ENCODE measurements at regions not wholly inside any gene's neighbourhood (a gene's known extent, or its start where the extent isn't known, plus 50 kb on each side); places are given as distances from the start of the nearest gene placed in this dataset.

GRCh38 chr7:89593125-89593524 lies 561.1 kb upstream of the STEAP1 start:
- no peak overlapping the region for H3K4me3 ChIP-seq
- H3K4me3 Mint-ChIP-seq: no peak overlapping the region
- H3K36me3 Mint-ChIP-seq (ENCODE audit: low read depth): no peaks in the 10 kb centered on the region; the same call in 2 of the 3 replicates
- no peaks in the 10 kb centered on the region for H3K27me3 ChIP-seq (ENCODE audit: insufficient read depth)
- no peaks in the 10 kb centered on the region for H3K4me1 ChIP-seq (ENCODE audit: insufficient read depth)
- ATAC-seq (no peak), DNase-seq (ENCODE audit: low spot score) (no peak)
- H3K27ac ChIP-seq (ENCODE audit: low read depth): no peak overlapping the region
- H3K36me3 ChIP-seq (ENCODE audit: insufficient read depth): no peaks in the 10 kb centered on the region
- H3K4me1 Mint-ChIP-seq: 0 out of 3 replicates have a peak, but pooled peaks cover 3% of the 10 kb centered on the region
- H3K9me3 Mint-ChIP-seq: no peaks in the 10 kb centered on the region
- no peak overlapping the region for H3K27ac Mint-ChIP-seq
- no peaks in the 10 kb centered on the region for H3F3A ChIP-seq (replicated peaks; ENCODE audit: low read depth)
- H3K4me2 ChIP-seq: no peak overlapping the region
- no peaks in the 10 kb centered on the region for H3K79me2 ChIP-seq (replicated peaks; ENCODE audit: insufficient read depth)
- H3K27me3 Mint-ChIP-seq (ENCODE audit: insufficient read depth, low read depth, poor library complexity): no peaks in the 10 kb centered on the region
- TF ChIP-seq NANOG (IDR thresholded peaks at IDR 0.05; ENCODE audit: borderline replicate concordance) (no peak), EZH2 (IDR thresholded peaks at IDR 0.05; ENCODE audit: low read depth, unreplicated experiment) (no peak), POLR2AphosphoS5 (IDR thresholded peaks at IDR 0.05; ENCODE audit: low read depth) (no peak), JUNB (IDR thresholded peaks at IDR 0.05; ENCODE audit: unreplicated experiment) (no peak)
- no peak overlapping the region for H2AFZ ChIP-seq
- H3K9me2 ChIP-seq (ENCODE audit: insufficient read depth): no peaks in the 10 kb centered on the region
- H4K20me1 ChIP-seq (replicated peaks; ENCODE audit: insufficient read depth): no peaks in the 10 kb centered on the region

GRCh38 chr7:89602984-89603383 lies 551.3 kb upstream of the STEAP1 start:
- no peaks in the 10 kb centered on the region for H3K9me2 ChIP-seq (ENCODE audit: insufficient read depth)
- H2AFZ ChIP-seq: no peak overlapping the region
- Mint-ChIP-seq H3K27me3 (ENCODE audit: insufficient read depth, low read depth, poor library complexity) (no peaks in the 10 kb centered on the region), H3K9me3 (peaks cover 24% of the 10 kb centered on the region), H3K4me3 (no peak overlapping the region), H3K27ac (no peak overlapping the region), H3K36me3 (ENCODE audit: low read depth) (peaks cover 22% of the 10 kb centered on the region), H3K4me1 (peaks cover 3% of the 10 kb centered on the region; the same call in 2 of the 3 replicates)
- no peaks in the 10 kb centered on the region for H3K79me2 ChIP-seq (replicated peaks; ENCODE audit: insufficient read depth)
- ATAC-seq (no peak), DNase-seq (ENCODE audit: low spot score) (no peak)
- no peaks in the 10 kb centered on the region for H3K36me3 ChIP-seq (ENCODE audit: insufficient read depth)
- H4K20me1 ChIP-seq (replicated peaks; ENCODE audit: insufficient read depth): no peaks in the 10 kb centered on the region
- no peaks in the 10 kb centered on the region for H3K4me1 ChIP-seq (ENCODE audit: insufficient read depth)
- H3K27ac ChIP-seq (ENCODE audit: low read depth): no peak overlapping the region
- no peak overlapping the region for H3K4me2 ChIP-seq
- TF ChIP-seq JUNB (IDR thresholded peaks at IDR 0.05; ENCODE audit: unreplicated experiment): no peak
- TF ChIP-seq CTCF (conservative IDR thresholded peaks at IDR 0.05; ENCODE audit: low read depth in 2 of 2): no peak
- H3F3A ChIP-seq (replicated peaks; ENCODE audit: low read depth): no peaks in the 10 kb centered on the region
- no peak overlapping the region for H3K4me3 ChIP-seq
- no peaks in the 10 kb centered on the region for H3K27me3 ChIP-seq (ENCODE audit: insufficient read depth)

GRCh38 chr7:89605362-89605761 lies 548.9 kb upstream of the STEAP1 start:
- peak overlapping the region; percentile 74; the same call in 1 of the 2 replicates for H2AFZ ChIP-seq
- no peaks in the 10 kb centered on the region for H3K27me3 Mint-ChIP-seq (ENCODE audit: insufficient read depth, low read depth, poor library complexity)
- no peak overlapping the region for H3K4me2 ChIP-seq
- H4K20me1 ChIP-seq (replicated peaks; ENCODE audit: insufficient read depth): no peaks in the 10 kb centered on the region
- peaks cover 19% of the 10 kb centered on the region for H3K9me3 Mint-ChIP-seq
- H3K36me3 Mint-ChIP-seq (ENCODE audit: low read depth): peaks cover 19% of the 10 kb centered on the region
- no peak overlapping the region for H3K27ac ChIP-seq (ENCODE audit: low read depth)
- no peak overlapping the region for H3K27ac Mint-ChIP-seq
- no peak for DNase-seq (ENCODE audit: low spot score)
- H3K36me3 ChIP-seq (ENCODE audit: insufficient read depth): no peaks in the 10 kb centered on the region
- no peaks in the 10 kb centered on the region for H3K27me3 ChIP-seq (ENCODE audit: insufficient read depth)
- no peaks in the 10 kb centered on the region for H3K79me2 ChIP-seq (replicated peaks; ENCODE audit: insufficient read depth)
- peak; percentile 65 for ATAC-seq
- H3K4me1 ChIP-seq (ENCODE audit: insufficient read depth): no peaks in the 10 kb centered on the region
- H3K4me1 Mint-ChIP-seq: peaks cover 6% of the 10 kb centered on the region; the same call in 2 of the 3 replicates
- no peak overlapping the region for H3K4me3 Mint-ChIP-seq
- H3K4me3 ChIP-seq: no peak overlapping the region
- H3K9me2 ChIP-seq (ENCODE audit: insufficient read depth): no peaks in the 10 kb centered on the region
- H3F3A ChIP-seq (replicated peaks; ENCODE audit: low read depth): no peaks in the 10 kb centered on the region
- no peak for TF ChIP-seq JUNB (IDR thresholded peaks at IDR 0.05; ENCODE audit: unreplicated experiment)
- TF ChIP-seq ZNF114 (CRISPR knock-in tag; IDR thresholded peaks at IDR 0.05): no peak
- TF ChIP-seq CTCF (conservative IDR thresholded peaks at IDR 0.05; ENCODE audit: low read depth in 2 of 2): no peak
- no peak for TF ChIP-seq EZH2phosphoT487 (IDR thresholded peaks at IDR 0.05; ENCODE audit: unreplicated experiment)
- TF ChIP-seq REST (IDR thresholded peaks at IDR 0.05; ENCODE audit: unreplicated experiment): no peak
- no peak for TF ChIP-seq EZH2 (IDR thresholded peaks at IDR 0.05; ENCODE audit: low read depth, unreplicated experiment)
- no peak for TF ChIP-seq STAT1 (IDR thresholded peaks at IDR 0.05; ENCODE audit: unreplicated experiment)
- no peak for TF ChIP-seq POLR2AphosphoS5 (IDR thresholded peaks at IDR 0.05; ENCODE audit: low read depth)
- TF ChIP-seq NANOG (IDR thresholded peaks at IDR 0.05; ENCODE audit: borderline replicate concordance): no peak
- no peak for TF ChIP-seq CREB1 (CRISPR knock-in tag; IDR thresholded peaks at IDR 0.05; ENCODE audit: low read depth)
- TF ChIP-seq ETS1 (IDR thresholded peaks at IDR 0.05): no peak
